Stimulated activated CD4-positive, alpha-beta T cell treated with anti-CD3 and anti-CD28 coated beads, TNF-alpha, amount 100 ng/mL, for 48 hours (primary cell): ENCODE measurements at regions not wholly inside any gene's neighbourhood (a gene's known extent, or its start where the extent isn't known, plus 50 kb on each side); places are given as distances from the start of the nearest gene placed in this dataset.

Experiments
- DNase-seq, 3 donors: peaks; one replicate each; pipeline ENCODE4 v3.0.0-alpha.2; 2020; ENCODE audit warnings: low read depth in 3 of 3

- DNase-seq = no peak
These were observed 51.4 kb upstream of the NPVF start for GRCh38 chr7:25279705-25280104.

GRCh38 chr7:25280181-25280580 is 51.9 kb upstream of the NPVF start:
- no peak for DNase-seq

GRCh38 chr7:25282194-25282593 is 53.9 kb upstream of the NPVF start:
- no peak for DNase-seq

GRCh38 chr7:25286756-25287155 is 58.5 kb upstream of the NPVF start:
- DNase-seq = no peak

- no peak for DNase-seq
These were observed 59.0 kb upstream of the NPVF start for GRCh38 chr7:25287291-25287690.

- DNase-seq = no peak
These were observed 60.4 kb upstream of the NPVF start for GRCh38 chr7:25288556-25289307.

- DNase-seq = no peak
These were observed 61.2 kb upstream of the NPVF start for GRCh38 chr7:25289518-25289917.

GRCh38 chr7:25294624-25295023 is 66.3 kb upstream of the NPVF start:
- no peak for DNase-seq

- no peak for DNase-seq
These were observed 67.1 kb upstream of the NPVF start for GRCh38 chr7:25295387-25295786.

- no peak for DNase-seq
These were observed 67.8 kb upstream of the NPVF start for GRCh38 chr7:25296086-25296485.

- DNase-seq = no peak
These were observed 69.0 kb upstream of the NPVF start for GRCh38 chr7:25297278-25297677.

- DNase-seq = no peak
These were observed 75.2 kb upstream of the NPVF start for GRCh38 chr7:25303281-25304181.

- no peak for DNase-seq
These were observed 76.4 kb upstream of the NPVF start for GRCh38 chr7:25304691-25305090.

- no peak for DNase-seq
These were observed 77.5 kb upstream of the NPVF start for GRCh38 chr7:25305831-25306230.

- DNase-seq = no peak
These were observed 79.3 kb upstream of the NPVF start for GRCh38 chr7:25307624-25308023.

GRCh38 chr7:25308246-25308645 is 80.0 kb upstream of the NPVF start:
- no peak for DNase-seq

- no peak for DNase-seq
These were observed 80.8 kb upstream of the NPVF start for GRCh38 chr7:25308906-25309705.

GRCh38 chr7:25310896-25311295 is 82.6 kb upstream of the NPVF start:
- DNase-seq = no peak

GRCh38 chr7:25311346-25311745 is 83.1 kb upstream of the NPVF start:
- DNase-seq = no peak

GRCh38 chr7:25312968-25313367 is 84.7 kb upstream of the NPVF start:
- DNase-seq = no peak

GRCh38 chr7:25313526-25313925 is 85.2 kb upstream of the NPVF start:
- no peak for DNase-seq

GRCh38 chr7:25314094-25314730 is 85.9 kb upstream of the NPVF start:
- no peak for DNase-seq
